ENCODE measurements at regions not wholly inside any gene's neighbourhood (a gene's known extent, or its start where the extent isn't known, plus 50 kb on each side); places are given as distances from the start of the nearest gene placed in this dataset.

- Histone ChIP-seq H2BK120ac (replicated peaks; ENCODE audit: low read depth, low read length) (no peak overlapping the region), H4K5ac (ENCODE audit: insufficient read length, low read depth, low read length) (no peak overlapping the region), H2AK5ac (ENCODE audit: low read depth, low read length) (no peak overlapping the region), H3K56ac (replicated peaks; ENCODE audit: insufficient read length, low read depth, low read length) (no peak overlapping the region), H3K4me1 (replicated peaks in 1 of 4; ENCODE audit: control insufficient read depth in 3 of 4, insufficient read depth in 4 of 4, low read length in 3 of 4) (no peaks in the 10 kb centered on the region), H3K9ac (replicated peaks in 1 of 4; ENCODE audit: extremely low read depth in 1 of 4, low read depth in 3 of 4, low read length in 3 of 4) (no peak overlapping the region), H3K79me2 (ENCODE audit: control insufficient read depth in 1 of 2, insufficient read depth in 2 of 2, low read length in 2 of 2) (no peaks in the 10 kb centered on the region), H3K4me2 (ENCODE audit: insufficient read depth in 1 of 2, low read depth in 2 of 2, low read length in 2 of 2) (no peak overlapping the region), H4K8ac (ENCODE audit: extremely low read depth, insufficient read depth, low read length) (no peak overlapping the region), H4K91ac (replicated peaks; ENCODE audit: insufficient read length, low read length) (no peak overlapping the region), H3K14ac (ENCODE audit: insufficient read length) (no peak overlapping the region), H3K18ac (ENCODE audit: extremely low read depth, low read length) (no peak overlapping the region), H3K4me3 (ENCODE audit: extremely low read depth in 1 of 4, insufficient read depth in 2 of 4, low read depth in 3 of 4, low read length in 4 of 4) (no peak overlapping the region), H2BK15ac (ENCODE audit: low read length) (no peak overlapping the region), H3K27ac (ENCODE audit: low read depth, low read length) (no peak overlapping the region), H3K36me3 (ENCODE audit: control insufficient read depth in 2 of 4, insufficient read depth in 4 of 4, low read length in 3 of 4) (no peaks in the 10 kb centered on the region), H4K20me1 (replicated peaks in 1 of 2; ENCODE audit: control insufficient read depth in 1 of 2, insufficient read depth in 2 of 2, low read length in 2 of 2) (no peaks in the 10 kb centered on the region), H2BK12ac (ENCODE audit: low read depth, low read length) (no peak overlapping the region), H3K27me3 (replicated peaks in 1 of 4; ENCODE audit: control insufficient read depth in 3 of 4, extremely low read depth in 1 of 4, insufficient read depth in 3 of 4, low read length in 3 of 4) (no peaks in the 10 kb centered on the region), H2AFZ (ENCODE audit: low read length) (no peak overlapping the region), H2BK20ac (ENCODE audit: low read length) (no peak overlapping the region), H3K23me2 (ENCODE audit: low read depth, low read length) (no peaks in the 10 kb centered on the region), H3K9me3 (ENCODE audit: insufficient read depth in 2 of 2, low read depth in 1 of 2, low read length in 1 of 2) (no peaks in the 10 kb centered on the region), H3K23ac (ENCODE audit: insufficient read length) (no peak overlapping the region), H2BK5ac (ENCODE audit: low read depth, low read length) (no peak overlapping the region), H3K79me1 (ENCODE audit: low read depth, low read length) (no peaks in the 10 kb centered on the region), H3K4ac (replicated peaks; ENCODE audit: insufficient read length, low read depth, low read length) (no peak overlapping the region)
- DNase-seq (ENCODE audit: low read depth in 1 of 2, low spot score in 2 of 2) (no peak), FAIRE-seq (no peak)
- ChIA-PET POLR2A (ENCODE audit: partially characterized antibody) (no interaction called here), CTCF (ENCODE audit: partially characterized antibody) (interaction anchor here (1.4 kb wide), 1 partner anchor 19 kb away, joined by 5 read pairs; no protein-coding TSS in a partner anchor)
- WGBS, 2 experiments (ENCODE audit: extremely low coverage in 1 of 2, insufficient coverage in 1 of 2, insufficient read length in 1 of 2, insufficient replicate concordance in 2 of 2, low coverage in 1 of 2, low lambda C conversion rate in 2 of 2, missing lambda C conversion rate in 1 of 2): 92% methylated on average over 2 of the region's 2 CpGs; no CpG with 5 or more reads in 1 of the 2 experiments
- no peak for TF ChIP-seq SAP30 (IDR thresholded peaks at IDR 0.05; ENCODE audit: insufficient read depth, insufficient replicate concordance, low read length)
- no peak for TF ChIP-seq SIN3A (conservative IDR thresholded peaks at IDR 0.05 in 1 of 2, IDR thresholded peaks at IDR 0.05 in 1 of 2; ENCODE audit: low read depth in 1 of 2, low read length in 2 of 2)
- TF ChIP-seq KDM1A (IDR thresholded peaks at IDR 0.05; ENCODE audit: borderline replicate concordance, low read length): no peak
- no peak for TF ChIP-seq PHF8 (conservative IDR thresholded peaks at IDR 0.05; ENCODE audit: low read depth, low read length)
- no peak for TF ChIP-seq RXRA (IDR thresholded peaks at IDR 0.05; ENCODE audit: insufficient read depth, low read depth, low read length)
- TF ChIP-seq RBBP5 (IDR thresholded peaks at IDR 0.05; ENCODE audit: borderline replicate concordance, low read depth, low read length): no peak
- no peak for TF ChIP-seq SRF (IDR thresholded peaks at IDR 0.05; ENCODE audit: low read depth, low read length)
- TF ChIP-seq HDAC2 (IDR thresholded peaks at IDR 0.05; ENCODE audit: borderline replicate concordance in 1 of 2, low read depth in 2 of 2, low read length in 2 of 2): no peak
- no peak for TF ChIP-seq CBX8 (IDR thresholded peaks at IDR 0.05; ENCODE audit: borderline replicate concordance, low read depth, low read length)
These were observed 576.2 kb upstream of the KCNMB2 start for GRCh38 chr3:177960014-177960413.
